ENCODE measurements at regions not wholly inside any gene's neighbourhood (a gene's known extent, or its start where the extent isn't known, plus 50 kb on each side); places are given as distances from the start of the nearest gene placed in this dataset.

DNA sequence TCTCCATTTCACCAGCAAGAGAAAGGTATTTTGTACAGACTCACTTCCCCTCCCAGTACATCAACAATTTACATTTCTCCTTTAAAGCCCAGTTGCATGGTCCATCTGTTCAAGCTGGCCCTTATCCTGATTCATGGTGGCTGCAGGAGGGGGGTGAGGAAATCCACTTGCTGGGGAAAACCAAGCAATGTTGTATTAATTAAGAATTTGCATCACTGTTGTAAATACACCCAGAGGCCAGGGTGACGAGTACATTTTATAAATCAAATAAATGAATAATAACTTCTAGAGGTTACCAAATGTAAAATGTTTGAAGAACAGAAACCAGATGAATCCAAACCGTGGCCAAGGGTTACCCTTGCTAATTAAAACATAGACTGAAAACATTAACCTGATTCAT is 395.9 kb upstream of the INTU start:
- Histone ChIP-seq H3K9ac (ENCODE audit: low read depth in 1 of 3, low read length in 3 of 3) (no peak overlapping the region), H3K36me3 (ENCODE audit: control insufficient read depth in 3 of 3, insufficient read depth in 3 of 3, low read length in 3 of 3) (no peaks in the 10 kb centered on the region), H3K9me3 (ENCODE audit: control insufficient read depth in 3 of 3, low read length in 3 of 3) (no peaks in the 10 kb centered on the region), H3K4me1 (ENCODE audit: control insufficient read depth in 3 of 3, insufficient read depth in 3 of 3, low read length in 3 of 3) (no peaks in the 10 kb centered on the region), H3K27ac (ENCODE audit: low read depth, low read length) (no peak overlapping the region), H3K27me3 (ENCODE audit: control insufficient read depth in 3 of 3, insufficient read depth in 3 of 3, low read length in 3 of 3) (no peaks in the 10 kb centered on the region), H3K4me3 (ENCODE audit: low read length in 3 of 3) (no peak overlapping the region)

DNA sequence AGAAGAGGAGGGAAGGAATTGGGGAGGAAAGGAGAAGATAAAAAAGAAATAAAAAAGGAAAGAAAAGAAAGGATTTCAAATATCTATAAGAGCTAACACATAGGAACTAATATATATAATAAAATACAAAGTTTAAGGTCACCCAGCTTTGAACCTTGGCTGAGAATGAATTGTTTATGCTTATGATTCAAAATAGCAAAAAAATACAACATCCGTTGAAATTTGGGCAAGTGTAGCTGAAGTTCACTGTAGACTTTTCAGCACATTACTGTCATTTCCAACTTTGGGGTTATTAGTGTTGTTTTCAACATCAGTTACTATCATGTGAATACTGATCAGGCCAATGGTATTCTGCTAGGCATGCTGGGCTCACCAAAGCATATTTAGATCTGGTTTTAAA is 395.2 kb upstream of the INTU start:
- no peak overlapping the region for H3K9ac ChIP-seq (ENCODE audit: low read depth in 1 of 3, low read length in 3 of 3)
- H3K27me3 ChIP-seq (ENCODE audit: control insufficient read depth in 3 of 3, insufficient read depth in 3 of 3, low read length in 3 of 3) = no peaks in the 10 kb centered on the region
- H3K36me3 ChIP-seq (ENCODE audit: control insufficient read depth in 3 of 3, insufficient read depth in 3 of 3, low read length in 3 of 3) = no peaks in the 10 kb centered on the region
- no peaks in the 10 kb centered on the region for H3K4me1 ChIP-seq (ENCODE audit: control insufficient read depth in 3 of 3, insufficient read depth in 3 of 3, low read length in 3 of 3)
- no peak overlapping the region for H3K4me3 ChIP-seq (ENCODE audit: low read length in 3 of 3)
- no peaks in the 10 kb centered on the region for H3K9me3 ChIP-seq (ENCODE audit: control insufficient read depth in 3 of 3, low read length in 3 of 3)
- no peak overlapping the region for H3K27ac ChIP-seq (ENCODE audit: low read depth, low read length)

DNA sequence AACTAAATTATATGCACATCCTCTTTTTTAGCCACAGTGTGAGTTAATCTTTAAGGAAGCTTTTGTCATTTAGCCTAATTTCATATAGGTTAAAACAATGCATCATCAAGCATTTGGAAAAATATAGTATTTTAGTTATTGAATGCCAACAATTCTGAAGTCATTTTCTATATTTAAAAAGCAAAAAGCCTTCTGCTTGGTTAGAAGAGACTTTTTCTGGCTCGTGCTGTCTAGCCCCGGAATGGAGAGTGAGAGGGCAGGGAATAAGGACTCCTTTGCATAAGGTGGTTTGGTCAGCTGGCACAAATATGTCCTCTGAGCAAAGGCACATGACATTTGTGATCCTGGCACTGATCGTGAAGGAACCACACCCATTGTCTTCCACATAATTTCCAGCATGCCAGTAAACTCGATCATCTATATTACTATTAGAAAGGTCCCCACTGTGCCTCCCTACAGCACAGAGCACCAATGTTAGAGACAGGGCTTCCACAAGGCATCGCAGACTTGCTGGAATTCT is 393.7 kb upstream of the INTU start:
- H3K9ac ChIP-seq (ENCODE audit: low read depth in 1 of 3, low read length in 3 of 3) = no peak overlapping the region
- no peaks in the 10 kb centered on the region for H3K36me3 ChIP-seq (ENCODE audit: control insufficient read depth in 3 of 3, insufficient read depth in 3 of 3, low read length in 3 of 3)
- no peaks in the 10 kb centered on the region for H3K9me3 ChIP-seq (ENCODE audit: control insufficient read depth in 3 of 3, low read length in 3 of 3)
- no peak overlapping the region for H3K4me3 ChIP-seq (ENCODE audit: low read length in 3 of 3)
- H3K27ac ChIP-seq (ENCODE audit: low read depth, low read length) = no peak overlapping the region
- no peaks in the 10 kb centered on the region for H3K4me1 ChIP-seq (ENCODE audit: control insufficient read depth in 3 of 3, insufficient read depth in 3 of 3, low read length in 3 of 3)
- H3K27me3 ChIP-seq (ENCODE audit: control insufficient read depth in 3 of 3, insufficient read depth in 3 of 3, low read length in 3 of 3) = no peaks in the 10 kb centered on the region

DNA sequence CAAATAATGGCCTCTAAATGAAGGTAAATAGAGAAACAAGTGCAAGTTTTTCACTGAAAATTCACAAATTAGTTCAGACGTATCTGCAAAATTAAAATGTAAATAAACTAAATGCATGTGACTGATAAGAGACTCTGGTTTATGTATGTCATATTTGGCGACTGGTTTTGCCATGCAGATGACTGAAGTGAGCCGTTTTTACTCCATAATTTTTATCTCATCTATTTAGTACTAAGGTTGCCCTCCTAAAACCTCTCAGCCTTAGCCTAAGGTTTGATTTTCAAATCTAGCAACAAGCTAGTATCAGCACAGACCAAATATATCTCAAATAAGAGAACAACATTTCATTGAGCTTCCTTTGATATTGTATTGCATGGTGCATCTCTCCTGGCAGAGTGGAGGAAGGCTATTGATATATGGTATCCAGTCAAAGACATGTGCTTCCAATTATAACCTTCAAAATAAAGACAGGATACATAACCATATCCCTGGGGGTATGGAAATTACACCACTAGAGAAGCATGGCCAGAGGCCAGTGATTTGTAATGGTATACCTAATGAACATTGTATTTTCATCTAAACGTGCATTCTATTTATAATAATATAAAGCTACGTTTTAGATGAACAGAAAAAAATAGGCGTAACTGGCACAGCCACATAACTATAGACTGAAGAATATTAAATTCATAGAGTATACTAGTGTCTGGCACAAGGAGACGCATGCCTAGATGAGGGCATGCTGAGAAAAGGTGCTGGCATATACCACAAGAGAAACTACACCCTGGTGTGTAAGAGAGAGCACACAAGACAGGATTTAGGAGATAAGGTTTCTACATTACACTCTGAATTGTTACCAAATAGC is 392.6 kb upstream of the INTU start:
- no peaks in the 10 kb centered on the region for H3K9me3 ChIP-seq (ENCODE audit: control insufficient read depth in 3 of 3, low read length in 3 of 3)
- H3K27me3 ChIP-seq (ENCODE audit: control insufficient read depth in 3 of 3, insufficient read depth in 3 of 3, low read length in 3 of 3) = no peaks in the 10 kb centered on the region
- no peak overlapping the region for H3K9ac ChIP-seq (ENCODE audit: low read depth in 1 of 3, low read length in 3 of 3)

DNA sequence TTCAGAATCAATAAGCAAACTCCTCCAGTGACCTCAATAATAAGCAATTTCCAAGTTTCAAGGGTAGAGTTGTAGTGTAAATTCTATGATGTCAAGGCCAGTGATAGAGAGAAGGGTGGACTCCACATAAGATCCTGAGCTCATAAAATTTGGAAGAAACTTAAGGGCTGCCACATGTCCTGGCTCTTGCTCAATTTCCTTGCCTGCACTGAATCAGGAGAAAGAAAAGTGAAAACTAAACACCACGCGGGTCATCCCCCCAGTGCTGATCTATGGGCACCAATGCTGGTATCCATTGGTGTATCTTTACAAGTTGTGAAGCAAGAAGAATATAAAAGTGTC is 392.0 kb upstream of the INTU start:
- Histone ChIP-seq H3K9me3 (ENCODE audit: control insufficient read depth in 3 of 3, low read length in 3 of 3) (no peaks in the 10 kb centered on the region), H3K4me3 (ENCODE audit: low read length in 3 of 3) (no peak overlapping the region), H3K27ac (ENCODE audit: low read depth, low read length) (no peak overlapping the region), H3K4me1 (ENCODE audit: control insufficient read depth in 3 of 3, insufficient read depth in 3 of 3, low read length in 3 of 3) (no peaks in the 10 kb centered on the region), H3K27me3 (ENCODE audit: control insufficient read depth in 3 of 3, insufficient read depth in 3 of 3, low read length in 3 of 3) (no peaks in the 10 kb centered on the region), H3K36me3 (ENCODE audit: control insufficient read depth in 3 of 3, insufficient read depth in 3 of 3, low read length in 3 of 3) (no peaks in the 10 kb centered on the region), H3K9ac (ENCODE audit: low read depth in 1 of 3, low read length in 3 of 3) (no peak overlapping the region)

More for the DNA sequence above, 392.6 kb upstream of the INTU start:
- H3K27ac ChIP-seq (ENCODE audit: low read depth, low read length) = no peak overlapping the region
- H3K4me3 ChIP-seq (ENCODE audit: low read length in 3 of 3) = no peak overlapping the region
- no peaks in the 10 kb centered on the region for H3K4me1 ChIP-seq (ENCODE audit: control insufficient read depth in 3 of 3, insufficient read depth in 3 of 3, low read length in 3 of 3)
- no peaks in the 10 kb centered on the region for H3K36me3 ChIP-seq (ENCODE audit: control insufficient read depth in 3 of 3, insufficient read depth in 3 of 3, low read length in 3 of 3)

DNA sequence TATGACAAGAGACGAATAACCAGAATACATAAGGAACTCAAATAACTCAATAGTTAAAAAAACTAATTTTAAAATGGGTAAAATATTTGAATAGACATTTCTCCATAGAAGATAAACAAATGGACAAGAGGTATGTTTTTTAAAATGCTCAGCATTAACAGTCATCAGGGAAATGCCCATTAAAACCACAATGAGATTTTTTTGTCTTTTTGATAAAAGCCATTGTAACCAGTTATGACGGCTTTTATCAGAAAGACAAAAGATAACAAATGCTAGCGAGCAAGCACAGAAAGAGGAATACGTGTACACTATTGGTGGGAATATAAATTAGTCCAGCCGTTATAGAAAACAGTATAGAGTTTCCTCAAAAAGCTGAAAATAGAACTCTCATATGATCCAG is 388.2 kb upstream of the INTU start:
- no peak overlapping the region for H3K9ac ChIP-seq (ENCODE audit: low read depth in 1 of 3, low read length in 3 of 3)
- no peak overlapping the region for H3K4me3 ChIP-seq (ENCODE audit: low read length in 3 of 3)
- H3K4me1 ChIP-seq (ENCODE audit: control insufficient read depth in 3 of 3, insufficient read depth in 3 of 3, low read length in 3 of 3) = no peaks in the 10 kb centered on the region
- no peaks in the 10 kb centered on the region for H3K27me3 ChIP-seq (ENCODE audit: control insufficient read depth in 3 of 3, insufficient read depth in 3 of 3, low read length in 3 of 3)
- H3K27ac ChIP-seq (ENCODE audit: low read depth, low read length) = no peak overlapping the region
- H3K9me3 ChIP-seq (ENCODE audit: control insufficient read depth in 3 of 3, low read length in 3 of 3) = no peaks in the 10 kb centered on the region
- H3K36me3 ChIP-seq (ENCODE audit: control insufficient read depth in 3 of 3, insufficient read depth in 3 of 3, low read length in 3 of 3) = no peaks in the 10 kb centered on the region

DNA sequence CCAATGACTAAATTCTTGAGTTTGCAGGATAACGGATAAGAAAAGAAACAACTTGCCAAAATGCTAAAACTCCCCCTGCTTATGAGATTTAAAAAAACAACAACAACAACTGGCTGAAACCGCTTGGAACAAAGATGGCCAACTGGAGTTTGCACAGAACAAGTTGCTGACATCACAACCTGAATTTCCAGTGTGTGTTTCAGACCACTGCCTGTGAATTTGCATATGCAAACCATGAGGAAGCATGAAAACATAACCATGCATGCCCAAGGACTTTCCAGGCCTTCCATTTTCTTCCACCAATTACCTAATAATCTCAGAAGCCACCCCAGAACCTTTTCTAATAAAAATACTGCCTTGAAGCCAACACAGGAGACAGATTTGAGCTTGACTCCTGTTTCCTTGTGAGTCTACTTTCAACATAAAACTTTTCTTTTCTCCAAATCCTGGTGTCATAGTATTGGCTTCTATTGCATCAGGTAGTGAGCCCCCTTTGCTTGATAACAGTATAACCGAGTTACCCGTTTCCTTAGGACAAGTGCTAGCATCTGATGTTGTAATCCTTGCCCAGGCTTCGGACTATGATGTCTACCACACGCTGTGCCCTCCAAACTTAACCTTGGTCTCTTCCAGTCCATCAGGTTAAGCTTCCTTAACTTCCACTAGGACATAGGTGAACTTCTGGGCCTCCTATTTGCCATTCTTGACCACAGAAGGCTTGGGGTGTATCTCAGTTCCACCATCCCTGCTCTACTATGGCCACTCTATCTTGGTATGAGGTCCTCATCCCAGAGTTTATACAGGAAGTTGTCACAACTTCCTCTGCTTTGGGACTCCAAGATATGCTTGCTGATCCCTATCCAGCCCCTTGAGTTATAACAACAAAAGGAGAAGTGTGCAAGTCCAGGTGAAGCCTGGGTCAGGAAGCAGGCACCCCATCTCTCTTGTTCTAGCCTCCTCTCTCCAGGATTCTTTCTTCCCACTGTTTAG is 385.5 kb upstream of the INTU start:
- no peaks in the 10 kb centered on the region for H3K4me1 ChIP-seq (ENCODE audit: control insufficient read depth in 3 of 3, insufficient read depth in 3 of 3, low read length in 3 of 3)
- no peaks in the 10 kb centered on the region for H3K9me3 ChIP-seq (ENCODE audit: control insufficient read depth in 3 of 3, low read length in 3 of 3)
- H3K9ac ChIP-seq (ENCODE audit: low read depth in 1 of 3, low read length in 3 of 3) = no peak overlapping the region
- H3K27ac ChIP-seq (ENCODE audit: low read depth, low read length) = no peak overlapping the region
- no peaks in the 10 kb centered on the region for H3K27me3 ChIP-seq (ENCODE audit: control insufficient read depth in 3 of 3, insufficient read depth in 3 of 3, low read length in 3 of 3)
- H3K4me3 ChIP-seq (ENCODE audit: low read length in 3 of 3) = no peak overlapping the region
- H3K36me3 ChIP-seq (ENCODE audit: control insufficient read depth in 3 of 3, insufficient read depth in 3 of 3, low read length in 3 of 3) = no peaks in the 10 kb centered on the region

DNA sequence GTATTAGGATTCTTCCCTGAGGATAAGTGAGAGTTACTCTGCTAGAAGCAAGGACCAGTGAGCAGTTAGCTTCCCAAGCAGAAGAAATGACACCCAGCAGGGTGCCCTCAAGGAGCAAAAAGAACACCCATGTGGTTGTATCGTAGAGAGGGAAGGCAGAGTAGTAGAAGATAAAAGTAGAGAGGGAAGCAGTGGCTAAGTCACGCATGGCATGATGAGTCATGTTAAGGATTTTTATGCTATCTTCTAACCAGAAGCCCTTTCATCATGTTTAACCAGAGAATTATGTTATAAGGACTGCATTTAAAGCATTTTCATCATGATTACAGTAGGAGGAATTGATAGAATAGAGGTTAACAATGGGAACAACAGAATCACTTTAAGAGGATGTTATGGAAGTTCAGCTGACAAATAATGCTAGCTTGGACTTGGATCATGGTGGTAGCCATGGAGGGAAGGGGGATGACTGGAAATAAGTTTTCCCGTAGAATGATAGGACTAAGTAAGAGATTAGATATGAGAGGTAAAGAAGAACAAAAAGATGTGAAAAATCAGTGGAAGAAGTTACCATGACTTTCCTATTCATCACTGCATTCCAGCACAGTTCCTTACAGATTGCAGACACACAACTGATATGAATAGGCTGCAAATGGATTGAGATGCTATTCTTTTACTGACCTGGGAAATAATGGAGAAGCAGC is 383.5 kb upstream of the INTU start:
- H3K27ac ChIP-seq (ENCODE audit: low read depth, low read length) = no peak overlapping the region
- no peak overlapping the region for H3K9ac ChIP-seq (ENCODE audit: low read depth in 1 of 3, low read length in 3 of 3)
- no peaks in the 10 kb centered on the region for H3K36me3 ChIP-seq (ENCODE audit: control insufficient read depth in 3 of 3, insufficient read depth in 3 of 3, low read length in 3 of 3)

DNA sequence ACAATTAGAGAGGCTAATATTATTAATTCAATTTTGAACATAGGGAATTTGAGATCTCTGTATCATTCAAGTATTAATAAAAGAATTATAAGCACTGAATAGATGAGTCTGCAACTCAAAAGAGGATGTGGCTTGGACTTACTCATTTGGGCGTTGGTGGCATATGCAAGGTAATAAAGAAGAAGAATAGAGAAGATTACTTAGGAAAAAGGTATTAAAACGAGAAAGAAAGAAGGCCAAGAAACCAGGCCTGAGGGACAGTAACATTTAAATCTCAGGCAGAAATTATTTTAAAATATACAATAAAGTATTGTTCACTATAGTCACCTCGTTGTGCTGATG is 383.0 kb upstream of the INTU start:
- Histone ChIP-seq H3K27me3 (ENCODE audit: control insufficient read depth in 3 of 3, insufficient read depth in 3 of 3, low read length in 3 of 3) (no peaks in the 10 kb centered on the region), H3K4me3 (ENCODE audit: low read length in 3 of 3) (no peak overlapping the region), H3K36me3 (ENCODE audit: control insufficient read depth in 3 of 3, insufficient read depth in 3 of 3, low read length in 3 of 3) (no peaks in the 10 kb centered on the region), H3K9ac (ENCODE audit: low read depth in 1 of 3, low read length in 3 of 3) (no peak overlapping the region), H3K9me3 (ENCODE audit: control insufficient read depth in 3 of 3, low read length in 3 of 3) (no peaks in the 10 kb centered on the region), H3K4me1 (ENCODE audit: control insufficient read depth in 3 of 3, insufficient read depth in 3 of 3, low read length in 3 of 3) (no peaks in the 10 kb centered on the region), H3K27ac (ENCODE audit: low read depth, low read length) (no peak overlapping the region)

More for the DNA sequence above, 383.5 kb upstream of the INTU start:
- no peaks in the 10 kb centered on the region for H3K4me1 ChIP-seq (ENCODE audit: control insufficient read depth in 3 of 3, insufficient read depth in 3 of 3, low read length in 3 of 3)
- no peak overlapping the region for H3K4me3 ChIP-seq (ENCODE audit: low read length in 3 of 3)
- H3K27me3 ChIP-seq (ENCODE audit: control insufficient read depth in 3 of 3, insufficient read depth in 3 of 3, low read length in 3 of 3) = no peaks in the 10 kb centered on the region
- no peaks in the 10 kb centered on the region for H3K9me3 ChIP-seq (ENCODE audit: control insufficient read depth in 3 of 3, low read length in 3 of 3)
